ENCODE measurements at regions not wholly inside any gene's neighbourhood (a gene's known extent, or its start where the extent isn't known, plus 50 kb on each side); places are given as distances from the start of the nearest gene placed in this dataset.

DNA sequence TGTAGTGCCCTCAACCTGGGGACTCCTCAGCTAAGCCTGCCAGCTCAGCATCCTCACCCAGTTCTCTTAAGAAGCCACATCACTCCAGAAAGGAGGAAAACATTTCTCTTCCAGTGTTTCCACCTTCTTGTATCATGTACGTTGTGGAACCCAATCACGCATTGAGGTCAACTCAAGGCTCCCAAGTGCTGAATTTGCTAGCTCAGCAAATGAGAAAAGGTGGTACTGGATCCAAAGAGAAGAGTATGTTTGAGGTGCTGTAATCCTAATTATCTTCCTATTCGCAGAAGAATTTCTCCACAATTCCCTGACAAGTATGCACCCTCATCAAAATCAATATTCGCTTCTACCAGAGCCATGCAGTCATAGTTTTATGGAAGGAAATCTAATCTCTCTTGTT lies 335.0 kb upstream of the C16orf82 start:
- TF ChIP-seq CTCF (IDR thresholded peaks at IDR 0.05), result no peak
- no peak for TF ChIP-seq POLR2A (IDR thresholded peaks at IDR 0.05)
